H1 (cell line): ENCODE measurements at regions not wholly inside any gene's neighbourhood (a gene's known extent, or its start where the extent isn't known, plus 50 kb on each side); places are given as distances from the start of the nearest gene placed in this dataset.

Source experiments
- CTCF ChIA-PET: fragments of 300-600 bp; sonication (Branson Sonifier 250); formaldehyde crosslinking; loops from one replicate; lab custom pipeline; 2021; ENCODE audit not compliant: partially characterized antibody; lab: Charles Lee
- POLR2A ChIA-PET: fragments of 300-600 bp; sonication (Branson Sonifier 250); formaldehyde crosslinking; loops from one replicate; lab custom pipeline; 2021; ENCODE audit warnings: inconsistent platforms; ENCODE audit not compliant: partially characterized antibody; lab: Charles Lee
- DNase-seq, 2 experiments: peaks; one replicate each; pipeline versions ENCODE4 v3.0.0 to v3.0.0-alpha.2; 2010 to 2022; ENCODE audit warnings: low spot score in 2 of 2, low read depth in 1 of 2, mixed read lengths in 1 of 2
- FAIRE-seq: peaks from 2 replicates; lab custom pipeline; 2011; peaks lifted over from hg19 to GRCh38; lab: Jason Lieb, UNC
- H2AFZ ChIP-seq: 2 replicates; pipeline ENCODE4 v1.8.1; 2012; ENCODE audit warnings: low read length, inconsistent platforms
- H2AK5ac ChIP-seq: 2 replicates; pipeline ENCODE4 v1.6.1; 2013; ENCODE audit warnings: low read depth, low read length
- H2BK120ac ChIP-seq: replicated peaks from 2 replicates; pipeline ENCODE3; 2013; ENCODE audit warnings: low read depth, low read length, inconsistent platforms
- H2BK12ac ChIP-seq: 2 replicates; pipeline ENCODE4 v1.6.1; 2013; ENCODE audit warnings: low read depth, low read length
- H2BK15ac ChIP-seq: 2 replicates; pipeline ENCODE4 v1.6.1; 2013; ENCODE audit warnings: low read length
- H2BK20ac ChIP-seq: 2 replicates; pipeline ENCODE4 v1.6.1; 2013; ENCODE audit warnings: low read length
- H2BK5ac ChIP-seq: 2 replicates; pipeline ENCODE4 v1.6.1; 2013; ENCODE audit warnings: low read depth, low read length
- H3K14ac ChIP-seq: 2 replicates; pipeline ENCODE4 v1.6.1; 2013; ENCODE audit warnings: inconsistent platforms; ENCODE audit not compliant: insufficient read length
- H3K18ac ChIP-seq: 2 replicates; pipeline ENCODE4 v1.6.1; 2013; ENCODE audit warnings: low read length; ENCODE audit errors: extremely low read depth
- H3K23ac ChIP-seq: 2 replicates; pipeline ENCODE4 v1.6.1; 2013; ENCODE audit warnings: inconsistent platforms; ENCODE audit not compliant: insufficient read length
- H3K23me2 ChIP-seq: 2 replicates; pipeline ENCODE4 v1.6.1; 2013; ENCODE audit warnings: low read depth, low read length
- H3K27ac ChIP-seq: 2 replicates; pipeline ENCODE4 v1.6.1; 2011; ENCODE audit warnings: low read depth, low read length, inconsistent platforms
- H3K27me3 ChIP-seq, 4 experiments: replicated peaks in 1 of 4; 1 replicate in 1 of 4; 2 replicates in 3 of 4; pipeline versions ENCODE4 v1.6.1 to v1.8.1; 2011 to 2013; ENCODE audit warnings: low read length in 3 of 4, mild to moderate bottlenecking in 3 of 4, inconsistent platforms in 2 of 4, mixed read lengths in 2 of 4, moderate library complexity in 1 of 4; ENCODE audit not compliant: control insufficient read depth in 3 of 4, insufficient read depth in 3 of 4; ENCODE audit errors: extremely low read depth in 1 of 4
- H3K36me3 ChIP-seq, 4 experiments: 2 replicates each; pipeline versions ENCODE4 v1.6.1 to v1.8.1; 2011 to 2013; ENCODE audit warnings: mild to moderate bottlenecking in 4 of 4, low read length in 3 of 4, moderate library complexity in 2 of 4, control low read depth in 1 of 4, inconsistent platforms in 1 of 4; ENCODE audit not compliant: insufficient read depth in 4 of 4, control insufficient read depth in 2 of 4
- H3K4ac ChIP-seq: replicated peaks from 2 replicates; pipeline ENCODE3; 2013; ENCODE audit warnings: low read length, low read depth, mixed read lengths, inconsistent platforms; ENCODE audit not compliant: insufficient read length
- H3K4me1 ChIP-seq, 4 experiments: replicated peaks in 1 of 4; 1 replicate in 1 of 4; 2 replicates in 3 of 4; pipeline versions ENCODE4 v1.6.1 to v1.8.1; 2011 to 2013; ENCODE audit warnings: low read length in 3 of 4, inconsistent platforms in 2 of 4, mixed read lengths in 1 of 4; ENCODE audit not compliant: insufficient read depth in 4 of 4, control insufficient read depth in 3 of 4
- H3K4me2 ChIP-seq, 2 experiments: 2 replicates each; pipeline versions ENCODE4 v1.6.1 to v1.8.1; 2011 to 2013; ENCODE audit warnings: low read depth in 2 of 2, low read length in 2 of 2, control low read depth in 1 of 2, inconsistent platforms in 1 of 2, mild to moderate bottlenecking in 1 of 2; ENCODE audit not compliant: insufficient read depth in 1 of 2
- H3K4me3 ChIP-seq, 4 experiments: fragments of 200-600, 300-600 bp in 1 of 4; sonication (generic), shearing (Covaris generic), sonication (Bioruptor Twin) in 1 of 4; 2 replicates each; pipeline versions ENCODE4 v1.5.1 to v1.8.1; 2011 to 2016; ENCODE audit warnings: low read length in 4 of 4, low read depth in 3 of 4, control low read depth in 2 of 4, inconsistent platforms in 2 of 4, mild to moderate bottlenecking in 2 of 4, mixed read lengths in 1 of 4, moderate library complexity in 1 of 4; ENCODE audit not compliant: insufficient read depth in 2 of 4; ENCODE audit errors: extremely low read depth in 1 of 4
- H3K56ac ChIP-seq: replicated peaks from 2 replicates; pipeline ENCODE3; 2013; ENCODE audit warnings: low read depth, mild to moderate bottlenecking, mixed read lengths, low read length, inconsistent platforms; ENCODE audit not compliant: insufficient read length
- H3K79me1 ChIP-seq: 2 replicates; pipeline ENCODE4 v1.6.1; 2013; ENCODE audit warnings: low read depth, low read length, control low read depth
- H3K79me2 ChIP-seq, 2 experiments: 2 replicates each; pipeline versions ENCODE4 v1.6.1 to v1.8.1; 2012 to 2013; ENCODE audit warnings: low read length in 2 of 2, mild to moderate bottlenecking in 2 of 2, inconsistent platforms in 1 of 2; ENCODE audit not compliant: insufficient read depth in 2 of 2, control insufficient read depth in 1 of 2
- H3K9ac ChIP-seq, 4 experiments: replicated peaks in 1 of 4; 1 replicate in 1 of 4; 2 replicates in 3 of 4; pipeline versions ENCODE4 v1.6.1 to v1.8.1; 2011 to 2013; ENCODE audit warnings: low read depth in 3 of 4, low read length in 3 of 4, control low read depth in 2 of 4, mild to moderate bottlenecking in 2 of 4, moderate library complexity in 2 of 4, inconsistent platforms in 1 of 4; ENCODE audit errors: extremely low read depth in 1 of 4
- H3K9me3 ChIP-seq, 2 experiments: 2 replicates each; pipeline versions ENCODE4 v1.6.1 to v1.8.1; 2012 to 2013; ENCODE audit warnings: mild to moderate bottlenecking in 2 of 2, moderate library complexity in 2 of 2, control low read depth in 1 of 2, inconsistent platforms in 1 of 2, low read depth in 1 of 2, low read length in 1 of 2, mixed read lengths in 1 of 2; ENCODE audit not compliant: insufficient read depth in 2 of 2
- H4K20me1 ChIP-seq, 2 experiments: replicated peaks in 1 of 2; 2 replicates each; pipeline versions ENCODE3 to v1.8.1; 2011 to 2013; ENCODE audit warnings: inconsistent platforms in 2 of 2, low read length in 2 of 2, mild to moderate bottlenecking in 1 of 2; ENCODE audit not compliant: insufficient read depth in 2 of 2, control insufficient read depth in 1 of 2
- H4K5ac ChIP-seq: 2 replicates; pipeline ENCODE4 v1.6.1; 2013; ENCODE audit warnings: low read length, low read depth, mixed read lengths, inconsistent platforms; ENCODE audit not compliant: insufficient read length
- H4K8ac ChIP-seq: 2 replicates; pipeline ENCODE4 v1.8.0; 2013; ENCODE audit warnings: mild to moderate bottlenecking, moderate library complexity, low read length, inconsistent platforms; ENCODE audit not compliant: insufficient read depth; ENCODE audit errors: extremely low read depth
- H4K91ac ChIP-seq: replicated peaks from 2 replicates; pipeline ENCODE3; 2013; ENCODE audit warnings: low read length, mixed read lengths, inconsistent platforms; ENCODE audit not compliant: insufficient read length
- EGR1 ChIP-seq: IDR thresholded peaks from 2 replicates; pipeline ENCODE4 v1.6.1; 2011; ENCODE audit warnings: low read depth, low read length, borderline replicate concordance
- MAFK ChIP-seq: IDR thresholded peaks from 2 replicates; pipeline ENCODE4 v1.6.1; 2012; ENCODE audit warnings: low read depth, mild to moderate bottlenecking, improper control_type of control experiment, low read length
- SP4 ChIP-seq: IDR thresholded peaks from 2 replicates; pipeline ENCODE4 v1.6.1; 2012; ENCODE audit warnings: low read length, inconsistent platforms
- TEAD4 ChIP-seq: IDR thresholded peaks from 2 replicates; pipeline ENCODE4 v1.6.1; 2012; ENCODE audit warnings: low read depth, low read length, inconsistent platforms, mixed read lengths
- YY1 ChIP-seq: IDR thresholded peaks from 2 replicates; pipeline ENCODE4 v1.6.1; 2011; ENCODE audit warnings: low read depth, mild to moderate bottlenecking, low read length
- WGBS, 2 experiments: shearing (Covaris generic) in 1 of 2; methylation state at CpG; one replicate each; pipeline versions ENCODE4 v1.1.6 to v1.1.7; 2013 to 2015; ENCODE audit warnings: low lambda C conversion rate in 2 of 2, mixed read lengths in 2 of 2, inconsistent platforms in 1 of 2, low coverage in 1 of 2, missing lambda C conversion rate in 1 of 2; ENCODE audit not compliant: insufficient replicate concordance in 2 of 2, insufficient coverage in 1 of 2, insufficient read length in 1 of 2; ENCODE audit errors: extremely low coverage in 1 of 2, missing lambda C conversion rate in 1 of 2; 5-methylcytosine and 5-hydroxymethylcytosine counted together

- no peak overlapping the region for H2BK5ac ChIP-seq
- H3K27me3 ChIP-seq = no peaks in the 10 kb centered on the region
- no peak overlapping the region for H4K5ac ChIP-seq
- H2BK12ac ChIP-seq = no peak overlapping the region
- H3K79me1 ChIP-seq = no peaks in the 10 kb centered on the region
- no peak overlapping the region for H3K23ac ChIP-seq
- H4K91ac ChIP-seq = no peak overlapping the region
- no peaks in the 10 kb centered on the region for H3K79me2 ChIP-seq
- POLR2A ChIA-PET = no interaction called here
- no peaks in the 10 kb centered on the region for H3K23me2 ChIP-seq
- H2AFZ ChIP-seq = no peak overlapping the region
- CTCF ChIA-PET = no interaction called here
- H3K27ac ChIP-seq = no peak overlapping the region
- H4K20me1 ChIP-seq = no peaks in the 10 kb centered on the region
- H2BK20ac ChIP-seq = no peak overlapping the region
- H3K4me3 ChIP-seq = no peak overlapping the region
- TF ChIP-seq YY1 = no peak
- no peak for TF ChIP-seq EGR1
- no peak for TF ChIP-seq MAFK
- no peak for TF ChIP-seq TEAD4
- no peak for TF ChIP-seq SP4
- no peaks in the 10 kb centered on the region for H3K36me3 ChIP-seq
- no peak overlapping the region for H3K4ac ChIP-seq
- no peak overlapping the region for H2AK5ac ChIP-seq
- H3K4me2 ChIP-seq = no peak overlapping the region
- H3K4me1 ChIP-seq = no peaks in the 10 kb centered on the region
- H2BK120ac ChIP-seq = no peak overlapping the region
- no peak overlapping the region for H2BK15ac ChIP-seq
- H3K14ac ChIP-seq = no peak overlapping the region
- H3K9me3 ChIP-seq = no peaks in the 10 kb centered on the region
- FAIRE-seq (no peak), DNase-seq (no peak)
- no peak overlapping the region for H4K8ac ChIP-seq
- H3K9ac ChIP-seq = no peak overlapping the region
- no peak overlapping the region for H3K18ac ChIP-seq
- 69% methylated on average over 2 of the region's 2 CpGs; no CpG with 5 or more reads in 1 of the 2 experiments for WGBS, 2 experiments
- H3K56ac ChIP-seq = no peak overlapping the region
These were observed 336.5 kb upstream of the ARID1B start for GRCh38 chr6:156440688-156441087.
